ENCODE measurements at regions not wholly inside any gene's neighbourhood (a gene's known extent, or its start where the extent isn't known, plus 50 kb on each side); places are given as distances from the start of the nearest gene placed in this dataset.

GRCh38 chr12:91367234-91367849 lies 184.7 kb upstream of the DCN start:
- no peak for TF ChIP-seq POLR2AphosphoS5 (IDR thresholded peaks at IDR 0.05; ENCODE audit: low read depth)
- no peak overlapping the region for H3K27ac ChIP-seq (replicated peaks)
- H3K4me3 ChIP-seq (replicated peaks; ENCODE audit: insufficient read depth, low read length), result no peak overlapping the region
- no peak for DNase-seq (ENCODE audit: low read depth in 1 of 2, low spot score in 1 of 2)
- peaks cover 2% of the 10 kb centered on the region for H3K27me3 ChIP-seq (ENCODE audit: insufficient read depth, poor library complexity, severe bottlenecking)

GRCh38 chr12:91364471-91365184 lies 182.0 kb upstream of the DCN start:
- no peak for DNase-seq (ENCODE audit: low read depth in 1 of 2, low spot score in 1 of 2)
- no peak overlapping the region for H3K27ac ChIP-seq (replicated peaks)
- TF ChIP-seq SPI1 (IDR thresholded peaks at IDR 0.05; ENCODE audit: borderline replicate concordance, low read depth) (no peak), REST (IDR thresholded peaks at IDR 0.05; ENCODE audit: insufficient replicate concordance, low read depth) (no peak), GABPA (IDR thresholded peaks at IDR 0.05; ENCODE audit: low read depth) (no peak), CTCF (IDR thresholded peaks at IDR 0.05; ENCODE audit: insufficient read depth, low read length) (no peak), POLR2AphosphoS5 (IDR thresholded peaks at IDR 0.05; ENCODE audit: low read depth) (no peak)
- no peak overlapping the region for H3K4me3 ChIP-seq (replicated peaks; ENCODE audit: insufficient read depth, low read length)
- H3K27me3 ChIP-seq (ENCODE audit: insufficient read depth, poor library complexity, severe bottlenecking), result peaks cover 2% of the 10 kb centered on the region

- TF ChIP-seq POLR2AphosphoS5 (IDR thresholded peaks at IDR 0.05; ENCODE audit: low read depth) (no peak), SPI1 (IDR thresholded peaks at IDR 0.05; ENCODE audit: borderline replicate concordance, low read depth) (no peak), REST (IDR thresholded peaks at IDR 0.05; ENCODE audit: insufficient replicate concordance, low read depth) (no peak), CTCF (IDR thresholded peaks at IDR 0.05; ENCODE audit: insufficient read depth, low read length) (peak; percentile 9)
- DNase-seq (ENCODE audit: low read depth in 1 of 2, low spot score in 1 of 2), result no peak
- Histone ChIP-seq H3K27me3 (ENCODE audit: insufficient read depth, poor library complexity, severe bottlenecking) (peaks cover 2% of the 10 kb centered on the region), H3K4me3 (replicated peaks; ENCODE audit: insufficient read depth, low read length) (no peak overlapping the region), H3K27ac (replicated peaks) (no peak overlapping the region)
Measured at GRCh38 chr12:91361864-91362263, 179.2 kb upstream of the DCN start.

GRCh38 chr12:91357381-91357780 lies 174.8 kb upstream of the DCN start:
- Histone ChIP-seq H3K27ac (replicated peaks) (no peak overlapping the region), H3K4me3 (replicated peaks; ENCODE audit: insufficient read depth, low read length) (no peak overlapping the region), H3K27me3 (ENCODE audit: insufficient read depth, poor library complexity, severe bottlenecking) (peaks cover under 1% of the 10 kb centered on the region)
- DNase-seq (ENCODE audit: low read depth in 1 of 2, low spot score in 1 of 2), result no peak
- no peak for TF ChIP-seq REST (IDR thresholded peaks at IDR 0.05; ENCODE audit: insufficient replicate concordance, low read depth)
- no peak for TF ChIP-seq CTCF (IDR thresholded peaks at IDR 0.05; ENCODE audit: insufficient read depth, low read length)
- TF ChIP-seq SPI1 (IDR thresholded peaks at IDR 0.05; ENCODE audit: borderline replicate concordance, low read depth), result no peak
